Naive thymus-derived CD8-positive, alpha-beta T cell (primary cell): ENCODE measurements at regions not wholly inside any gene's neighbourhood (a gene's known extent, or its start where the extent isn't known, plus 50 kb on each side); places are given as distances from the start of the nearest gene placed in this dataset.

Experiments
- ATAC-seq, 2 donors: fragments of 150-1000 bp; cut with Tn5 transposase in 1 of 2; sonication (Bioruptor Pico), chemical (Tn5 transposase) in 1 of 2; 1 replicate in 1 of 2; 2 replicates in 1 of 2; pipeline ENCODE4 v1.10.0; 2021; ENCODE audit warnings: mild to moderate bottlenecking in 2 of 2, moderate library complexity in 2 of 2
- POLR2A ChIA-PET: fragments of 350-600 bp; sonication (Branson Sonifier 250); formaldehyde crosslinking; loops from one replicate; lab custom pipeline; 2021; ENCODE audit warnings: antibody characterized with exemption; lab: Charles Lee
- DNase-seq, 10 donors: peaks; one replicate each; pipeline versions ENCODE4 v3.0.0 to v3.0.0-alpha.2; 2020 to 2022
- H3K27ac Mint-ChIP-seq, 10 donors: one replicate each; pipeline ENCODE4 v1.8.0; 2020 to 2022; ENCODE audit warnings: mild to moderate bottlenecking in 10 of 10, mixed read lengths in 10 of 10, moderate library complexity in 4 of 10, inconsistent platforms in 1 of 10
- H3K27me3 Mint-ChIP-seq, 5 donors: one replicate each; pipeline ENCODE4 v1.8.0; 2021 to 2022; ENCODE audit warnings: mixed read lengths in 5 of 5
- H3K36me3 Mint-ChIP-seq, 3 donors: one replicate each; pipeline ENCODE4 v1.8.0; 2020 to 2022; ENCODE audit warnings: mixed read lengths in 3 of 3, mild to moderate bottlenecking in 2 of 3, inconsistent platforms in 1 of 3
- H3K4me1 Mint-ChIP-seq, 4 donors: one replicate each; pipeline ENCODE4 v1.8.0; 2021 to 2022; ENCODE audit warnings: mixed read lengths in 4 of 4
- H3K4me3 Mint-ChIP-seq, 10 donors: one replicate each; pipeline ENCODE4 v1.8.0; 2020 to 2022; ENCODE audit warnings: mild to moderate bottlenecking in 10 of 10, mixed read lengths in 10 of 10, moderate library complexity in 6 of 10, inconsistent platforms in 1 of 10
- H3K9me3 Mint-ChIP-seq, 9 donors: one replicate each; pipeline ENCODE4 v1.8.0; 2020 to 2022; ENCODE audit warnings: mixed read lengths in 9 of 9, mild to moderate bottlenecking in 3 of 9, inconsistent platforms in 1 of 9, moderate library complexity in 1 of 9

DNA sequence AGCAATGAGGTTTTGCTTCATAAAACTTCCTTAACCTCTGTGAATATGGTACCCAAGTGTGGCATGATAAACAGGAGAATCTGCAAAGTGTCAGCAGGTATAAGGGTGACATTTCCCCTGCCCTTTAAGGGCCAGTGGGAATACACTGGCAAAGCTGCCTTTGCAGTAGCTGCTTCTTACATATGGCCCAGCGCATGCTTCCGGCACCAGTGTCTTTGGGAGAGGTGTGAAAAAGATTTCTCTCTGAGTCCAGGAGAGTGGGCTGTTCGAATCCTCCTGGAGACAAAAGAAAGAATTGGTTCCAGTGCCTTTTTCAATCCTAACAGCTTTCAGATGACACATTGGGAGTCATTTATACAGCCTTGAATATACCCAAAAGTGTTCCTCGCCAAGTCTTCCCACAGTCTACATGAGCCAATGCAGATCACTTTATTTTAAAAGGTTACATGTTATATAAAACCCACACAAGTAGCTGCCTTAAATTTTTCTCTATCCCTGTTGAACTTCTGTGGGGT, 437.7 kb downstream of the PRKD1 start:
- DNase-seq = no peak
- POLR2A ChIA-PET = no interaction called here
- Mint-ChIP-seq H3K27me3 (peaks cover 0 to 1% (median 0%) of the 10 kb centered on the region in 5 donors), H3K9me3 (peaks cover 0 to 24% (median 10%) of the 10 kb centered on the region in 9 donors), H3K36me3 (no peaks in the 10 kb centered on the region), H3K4me1 (no peaks in the 10 kb centered on the region), H3K4me3 (no peak overlapping the region), H3K27ac (no peak overlapping the region)
- ATAC-seq = no peak

DNA sequence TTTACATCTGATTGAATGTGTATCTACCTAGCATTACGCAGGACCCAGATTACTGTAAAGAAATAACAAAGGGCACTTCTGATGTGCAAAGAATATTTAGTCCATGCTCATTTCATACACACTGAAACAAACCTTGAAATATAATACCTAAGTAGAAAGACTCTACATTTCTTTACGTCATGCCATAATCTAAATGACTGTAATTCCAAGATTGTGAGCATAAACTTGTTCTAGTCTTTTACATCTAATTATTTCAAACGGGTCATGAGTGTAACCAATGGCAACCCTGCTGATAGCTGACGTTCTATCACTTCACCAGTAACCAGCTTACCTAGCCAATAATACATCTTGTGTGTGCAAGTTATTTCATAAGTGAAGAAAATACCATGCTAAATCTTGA, 433.8 kb downstream of the PRKD1 start:
- ATAC-seq = no peak
- Mint-ChIP-seq H3K9me3 (peaks cover 0 to 18% (median 9%) of the 10 kb centered on the region in 9 donors), H3K27me3 (peaks cover 0 to 1% (median 0%) of the 10 kb centered on the region in 5 donors), H3K27ac (no peak overlapping the region), H3K4me1 (no peaks in the 10 kb centered on the region), H3K36me3 (no peaks in the 10 kb centered on the region), H3K4me3 (no peak overlapping the region)
- POLR2A ChIA-PET = no interaction called here
- DNase-seq = no peak

DNA sequence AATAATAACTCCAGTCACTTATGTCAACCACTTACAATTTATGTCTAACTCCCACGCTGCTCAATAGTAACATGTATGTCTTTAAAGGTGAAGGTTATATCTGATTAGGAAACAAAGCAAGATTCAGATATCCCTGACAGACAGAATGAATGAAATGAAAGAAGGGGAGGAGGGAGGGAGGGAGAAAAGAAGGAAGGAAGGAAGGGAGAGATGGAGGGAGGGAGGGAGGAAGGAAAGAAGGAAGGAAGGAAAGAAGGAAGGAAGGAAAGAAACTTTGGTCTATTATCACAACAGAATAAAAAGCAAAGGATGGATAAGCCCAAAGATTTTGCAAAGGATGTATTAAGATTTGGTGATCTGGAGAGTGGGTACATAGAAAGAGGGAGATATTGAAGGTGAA, 433.3 kb downstream of the PRKD1 start:
- Mint-ChIP-seq H3K9me3 (peaks cover 0 to 18% (median 9%) of the 10 kb centered on the region in 9 donors), H3K4me1 (no peaks in the 10 kb centered on the region), H3K27me3 (peaks cover 0 to 1% (median 0%) of the 10 kb centered on the region in 5 donors), H3K27ac (no peak overlapping the region), H3K36me3 (no peaks in the 10 kb centered on the region), H3K4me3 (no peak overlapping the region)
- POLR2A ChIA-PET = no interaction called here
- ATAC-seq (no peak), DNase-seq (no peak)

DNA sequence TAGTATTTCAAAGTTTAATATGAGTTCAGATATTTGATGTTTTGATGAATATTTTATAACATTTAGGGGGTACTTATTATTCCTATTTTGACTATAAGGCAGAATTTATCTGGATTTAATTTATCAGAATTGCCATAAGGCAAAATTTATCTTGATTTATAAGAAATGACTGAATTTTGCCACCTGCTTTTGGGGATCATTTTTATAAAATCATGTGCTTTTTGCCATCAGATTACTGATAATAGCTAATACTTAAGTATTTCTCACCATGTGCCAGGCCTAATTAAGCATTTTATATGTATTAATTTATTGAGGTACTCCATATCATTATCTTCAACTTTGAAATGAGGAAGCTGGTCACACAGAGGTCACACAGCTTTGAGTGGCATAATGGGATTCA, 423.7 kb downstream of the PRKD1 start:
- no peak for ATAC-seq
- no peaks in the 10 kb centered on the region for H3K4me1 Mint-ChIP-seq
- H3K4me3 Mint-ChIP-seq = no peak overlapping the region

DNA sequence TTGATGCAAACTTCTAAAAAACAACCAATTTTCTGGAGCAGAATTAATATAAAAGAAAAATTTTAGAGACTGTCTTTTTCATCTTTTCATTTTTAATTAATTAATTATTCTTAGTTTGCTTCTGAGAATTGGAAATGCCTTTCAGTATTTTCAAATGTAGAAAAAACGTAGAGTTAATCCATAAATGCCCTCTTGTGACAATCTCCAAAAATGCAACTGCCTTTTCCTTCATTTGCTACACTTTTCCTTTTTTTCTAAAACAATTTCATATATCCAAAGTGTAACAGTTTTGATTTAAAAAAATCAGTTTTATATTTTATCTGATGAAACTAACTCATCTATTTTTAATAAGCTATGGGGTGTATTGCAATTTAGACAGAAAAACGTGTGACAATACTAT, 409.3 kb downstream of the PRKD1 start:
- no peak overlapping the region for H3K4me3 Mint-ChIP-seq
- H3K9me3 Mint-ChIP-seq = peaks cover 6 to 26% (median 14%) of the 10 kb centered on the region in 9 donors
- H3K27me3 Mint-ChIP-seq = no peaks in the 10 kb centered on the region
- ATAC-seq = no peak
- no peak overlapping the region for H3K27ac Mint-ChIP-seq
- H3K36me3 Mint-ChIP-seq = peaks cover 0 to 6% (median 0%) of the 10 kb centered on the region in 3 donors
- DNase-seq = no peak
- POLR2A ChIA-PET = no interaction called here
- no peaks in the 10 kb centered on the region for H3K4me1 Mint-ChIP-seq

More for the DNA sequence above, 423.7 kb downstream of the PRKD1 start:
- Mint-ChIP-seq H3K9me3 (peaks cover 0 to 24% (median 7%) of the 10 kb centered on the region in 9 donors), H3K27me3 (no peaks in the 10 kb centered on the region), H3K36me3 (no peaks in the 10 kb centered on the region), H3K27ac (no peak overlapping the region)
- DNase-seq = no peak
- POLR2A ChIA-PET = no interaction called here

DNA sequence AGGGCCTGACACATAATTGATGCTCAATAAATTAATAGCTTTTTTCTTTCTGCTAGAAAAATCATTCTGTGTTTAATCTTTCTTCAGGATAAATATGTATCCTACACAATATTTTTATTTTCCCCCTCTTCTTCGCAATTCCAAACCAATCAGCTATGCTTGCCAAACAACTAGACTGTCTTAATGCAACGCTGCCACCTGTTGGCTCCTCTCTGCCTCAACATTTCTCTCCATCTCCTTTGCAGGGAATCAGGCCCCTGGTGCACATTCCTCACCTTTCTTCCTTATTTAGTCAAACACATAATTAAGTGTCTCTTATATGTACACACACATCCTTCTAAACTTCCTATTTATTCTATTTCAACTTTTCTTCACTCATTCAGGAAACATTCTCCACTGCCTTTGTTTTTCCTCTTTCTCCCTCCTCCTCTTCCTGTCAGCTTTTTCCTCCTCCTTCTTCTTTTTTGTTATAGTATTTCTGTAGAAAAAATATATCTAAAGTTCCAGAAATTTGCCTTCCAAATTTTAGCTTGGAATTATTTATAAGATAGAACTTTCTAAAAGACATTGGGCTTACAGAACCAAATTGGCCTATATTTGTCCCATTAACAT, 406.0 kb downstream of the PRKD1 start:
- no peak for ATAC-seq
- H3K4me1 Mint-ChIP-seq = no peaks in the 10 kb centered on the region
- peaks cover 9 to 20% (median 13%) of the 10 kb centered on the region in 9 donors for H3K9me3 Mint-ChIP-seq
- H3K27me3 Mint-ChIP-seq = no peaks in the 10 kb centered on the region
- no peak for DNase-seq
- POLR2A ChIA-PET = no interaction called here
- no peak overlapping the region for H3K4me3 Mint-ChIP-seq
- peaks cover 0 to 6% (median 0%) of the 10 kb centered on the region in 3 donors for H3K36me3 Mint-ChIP-seq
- no peak overlapping the region for H3K27ac Mint-ChIP-seq
